ENCODE measurements at regions not wholly inside any gene's neighbourhood (a gene's known extent, or its start where the extent isn't known, plus 50 kb on each side); places are given as distances from the start of the nearest gene placed in this dataset.
"Not testable (repeated sequence)": the region's sequence is repeated elsewhere in the genome, so short reads cannot be mapped to it uniquely, and the experiment has no call there.

- DNase-seq: no peak
- in situ Hi-C loops (cut with HindIII; ENCODE audit: low pct_ligation_motif_present, low pct_unique_long_range_greater_than_20kb, low sequenced_read_pairs): no loop called here
Observed at GRCh38 chr11:69912911-69913451, 93.8 kb upstream of the FGF3 start.

DNA sequence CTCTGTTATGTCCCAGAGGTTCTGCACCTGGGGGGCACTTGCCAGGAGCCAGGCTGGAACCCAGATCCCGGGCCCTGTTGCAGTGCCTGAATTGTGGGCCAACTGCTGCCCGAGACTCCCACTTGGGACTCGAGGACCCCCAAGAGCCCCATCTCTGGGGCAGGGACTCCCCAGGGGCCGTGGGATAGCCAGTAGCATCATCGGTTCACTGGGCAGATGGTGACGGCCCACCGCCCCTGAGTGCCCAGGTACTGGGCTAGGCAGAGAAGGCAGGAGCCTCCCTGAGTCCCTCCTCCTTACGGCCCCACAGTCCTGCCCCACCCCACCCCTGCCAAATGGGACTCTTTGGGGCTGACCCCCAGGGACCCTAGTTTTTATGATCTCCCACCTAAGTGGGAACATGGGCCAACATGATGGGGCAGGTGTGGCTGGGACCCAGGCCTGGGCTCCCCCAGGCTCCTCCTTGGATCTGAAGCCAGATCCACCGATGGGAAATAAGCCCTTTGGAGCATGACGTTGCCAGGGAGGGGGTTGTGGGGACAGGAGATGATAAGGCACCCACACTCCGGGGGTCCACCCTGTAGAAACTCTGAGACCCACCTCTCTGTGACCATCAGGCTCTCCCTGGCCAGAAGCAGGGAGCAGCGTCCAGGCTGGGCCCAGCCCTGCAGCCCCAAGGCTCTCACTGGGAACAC is 94.5 kb upstream of the FGF3 start:
- in situ Hi-C loops (cut with HindIII; ENCODE audit: low pct_ligation_motif_present, low pct_unique_long_range_greater_than_20kb, low sequenced_read_pairs): no loop called here
- DNase-seq: no peak

DNA sequence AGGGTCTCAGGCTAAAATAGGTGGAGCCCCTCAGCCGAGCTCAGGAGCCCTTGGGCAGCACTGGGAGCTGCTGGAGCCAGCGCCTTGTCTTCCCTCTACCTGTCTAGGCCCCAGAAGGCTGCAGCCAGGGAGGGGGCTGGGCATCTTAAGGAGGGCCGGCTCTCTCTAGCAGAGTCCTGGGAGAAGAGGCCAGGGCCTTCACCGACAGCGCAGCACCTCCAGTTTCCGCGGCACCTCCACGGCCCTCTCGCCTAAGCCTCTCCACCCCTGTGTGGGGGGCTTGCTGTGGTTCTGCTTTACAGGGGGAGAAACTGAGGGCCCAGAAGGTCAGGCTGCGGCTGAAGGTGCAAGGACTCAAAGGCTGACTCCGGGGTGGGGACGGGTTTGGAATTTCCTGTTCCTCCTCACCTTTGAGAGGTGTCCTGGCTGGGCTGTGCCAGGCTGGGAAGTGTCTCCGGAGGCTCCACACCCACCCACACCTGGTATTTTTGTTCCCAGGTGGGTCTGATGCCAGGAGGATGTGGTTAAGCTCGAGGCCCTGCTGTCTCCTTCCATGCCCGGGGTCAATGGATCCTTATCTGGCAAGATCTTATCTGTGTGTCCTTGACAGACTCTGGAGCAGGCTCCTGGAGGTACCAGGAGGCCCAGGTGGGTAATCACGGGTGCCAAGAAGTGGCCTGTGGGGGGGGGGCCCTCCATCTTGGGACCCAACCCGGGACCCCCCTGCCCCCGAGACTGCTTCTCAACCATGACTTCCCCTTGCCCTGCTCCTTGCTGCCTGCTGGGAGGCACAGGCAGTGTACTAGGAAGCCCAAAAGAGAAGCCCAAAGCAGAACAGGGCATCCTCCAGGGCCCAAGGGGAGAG is 95.3 kb upstream of the FGF3 start:
- in situ Hi-C loops (cut with HindIII; ENCODE audit: low pct_ligation_motif_present, low pct_unique_long_range_greater_than_20kb, low sequenced_read_pairs): no loop called here
- DNase-seq: no peak

- in situ Hi-C loops (cut with HindIII; ENCODE audit: low pct_ligation_motif_present, low pct_unique_long_range_greater_than_20kb, low sequenced_read_pairs): no loop called here
- no peak for DNase-seq
Observed at GRCh38 chr11:69915151-69915500, 95.9 kb upstream of the FGF3 start.

DNA sequence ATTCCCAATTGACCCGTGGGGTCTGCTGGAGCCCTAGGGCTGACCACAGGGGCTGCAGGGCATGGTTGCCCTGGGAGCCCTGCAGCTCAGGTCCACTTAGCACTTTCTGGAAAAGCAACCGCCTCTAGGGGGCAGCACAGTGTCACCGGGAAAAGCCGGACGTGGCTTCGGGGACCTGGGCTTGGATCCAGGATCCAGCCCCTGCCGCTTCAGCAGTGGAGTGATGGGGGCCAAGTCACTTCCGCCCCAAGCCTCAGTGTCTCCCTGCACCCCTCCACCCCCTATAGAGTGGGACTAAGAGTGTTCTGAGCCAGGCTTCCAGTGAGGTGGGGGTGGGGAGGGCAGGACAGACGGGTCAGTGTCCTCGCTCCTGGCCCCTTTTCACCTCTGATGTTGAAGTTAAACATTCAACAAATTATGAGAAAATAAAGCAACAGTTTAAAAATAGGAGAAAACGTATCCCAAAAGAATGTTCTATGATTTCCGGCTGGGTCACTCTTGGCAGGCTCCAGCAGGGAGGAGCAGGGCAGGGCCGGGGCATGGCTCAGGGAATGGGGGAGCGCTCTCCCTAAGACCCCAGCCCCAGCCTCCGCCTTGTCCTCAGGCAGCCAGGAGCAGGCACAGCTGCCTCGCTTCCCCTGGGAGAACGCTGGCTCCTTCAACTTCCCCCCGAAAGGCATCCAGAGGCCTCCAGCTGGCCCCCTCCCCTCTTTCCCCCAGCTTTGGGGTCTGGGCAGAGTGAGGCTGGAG is 96.5 kb upstream of the FGF3 start:
- DNase-seq: peak; percentile 55
- in situ Hi-C loops (cut with HindIII; ENCODE audit: low pct_ligation_motif_present, low pct_unique_long_range_greater_than_20kb, low sequenced_read_pairs): no loop called here

- in situ Hi-C loops (cut with HindIII; ENCODE audit: low pct_ligation_motif_present, low pct_unique_long_range_greater_than_20kb, low sequenced_read_pairs); DNase-seq: not testable (repeated sequence)
Observed at GRCh38 chr11:69916251-69916649, 97.0 kb upstream of the FGF3 start.

- no peak for DNase-seq
- in situ Hi-C loops (cut with HindIII; ENCODE audit: low pct_ligation_motif_present, low pct_unique_long_range_greater_than_20kb, low sequenced_read_pairs): no loop called here
Observed at GRCh38 chr11:69916806-69917387, 97.7 kb upstream of the FGF3 start.

- no peak for DNase-seq
- in situ Hi-C loops (cut with HindIII; ENCODE audit: low pct_ligation_motif_present, low pct_unique_long_range_greater_than_20kb, low sequenced_read_pairs): no loop called here
Observed at GRCh38 chr11:69917529-69917928, 98.3 kb upstream of the FGF3 start.

DNA sequence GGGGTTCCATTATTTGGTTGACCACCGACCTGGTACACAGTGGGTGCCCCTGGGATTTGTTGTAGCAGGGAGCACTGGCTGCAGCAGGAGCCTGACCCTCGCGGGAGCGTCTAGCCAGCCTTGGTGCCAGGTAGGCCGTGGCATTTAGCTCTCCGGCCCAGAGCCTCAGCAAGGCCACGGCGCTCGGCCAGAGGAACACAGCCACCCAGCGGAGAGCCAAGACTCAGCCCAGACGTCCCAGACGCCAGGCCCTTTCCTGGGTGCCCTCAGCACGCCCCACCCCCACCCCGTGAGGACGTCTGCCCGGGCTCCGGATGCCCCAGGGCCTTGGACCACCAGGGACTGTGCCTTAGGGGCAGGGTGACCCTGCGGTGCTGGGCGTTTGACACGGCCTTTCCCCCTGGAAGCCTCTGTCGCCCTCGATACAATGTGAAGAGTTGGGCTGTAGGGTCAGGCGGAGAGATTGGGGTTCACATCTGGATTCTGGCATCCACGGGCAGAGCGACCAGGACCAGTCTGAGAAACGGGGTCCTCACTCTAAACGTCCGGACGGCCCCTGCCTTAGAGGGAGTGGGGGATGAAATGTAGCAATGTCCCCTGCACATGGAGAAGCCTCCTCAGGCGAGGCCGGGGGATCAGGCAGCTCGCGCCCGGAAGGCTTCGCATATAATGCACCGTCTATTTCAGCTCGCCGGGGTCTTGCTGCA is 99.2 kb upstream of the FGF3 start:
- in situ Hi-C loops (cut with HindIII; ENCODE audit: low pct_ligation_motif_present, low pct_unique_long_range_greater_than_20kb, low sequenced_read_pairs): no loop called here
- DNase-seq: no peak

GRCh38 chr11:69918938-69919650 is 99.9 kb upstream of the FGF3 start:
- in situ Hi-C loops (cut with HindIII; ENCODE audit: low pct_ligation_motif_present, low pct_unique_long_range_greater_than_20kb, low sequenced_read_pairs): no loop called here
- DNase-seq: peak; percentile 29

GRCh38 chr11:69919659-69920344 is 100.6 kb upstream of the FGF3 start:
- no peak for DNase-seq
- in situ Hi-C loops (cut with HindIII; ENCODE audit: low pct_ligation_motif_present, low pct_unique_long_range_greater_than_20kb, low sequenced_read_pairs): no loop called here

- in situ Hi-C loops (cut with HindIII; ENCODE audit: low pct_ligation_motif_present, low pct_unique_long_range_greater_than_20kb, low sequenced_read_pairs): no loop called here
- no peak for DNase-seq
Observed at GRCh38 chr11:69920345-69921127, 101.3 kb upstream of the FGF3 start.

GRCh38 chr11:69921128-69922014 is 102.2 kb upstream of the FGF3 start:
- in situ Hi-C loops (cut with HindIII; ENCODE audit: low pct_ligation_motif_present, low pct_unique_long_range_greater_than_20kb, low sequenced_read_pairs): no loop called here
- DNase-seq: no peak

- in situ Hi-C loops (cut with HindIII; ENCODE audit: low pct_ligation_motif_present, low pct_unique_long_range_greater_than_20kb, low sequenced_read_pairs): no loop called here
Observed at GRCh38 chr11:69922015-69922595, 102.9 kb upstream of the FGF3 start.

GRCh38 chr11:69922596-69923111 is 103.4 kb upstream of the FGF3 start:
- in situ Hi-C loops (cut with HindIII; ENCODE audit: low pct_ligation_motif_present, low pct_unique_long_range_greater_than_20kb, low sequenced_read_pairs): no loop called here
- DNase-seq: no peak

More at GRCh38 chr11:69922015-69922595, 102.9 kb upstream of the FGF3 start:
- DNase-seq: no peak

Data from ACHN (cell line).